ENCODE measurements at regions not wholly inside any gene's neighbourhood (a gene's known extent, or its start where the extent isn't known, plus 50 kb on each side); places are given as distances from the start of the nearest gene placed in this dataset.
"Not testable (repeated sequence)": the region's sequence is repeated elsewhere in the genome, so short reads cannot be mapped to it uniquely, and the experiment has no call there.

DNA sequence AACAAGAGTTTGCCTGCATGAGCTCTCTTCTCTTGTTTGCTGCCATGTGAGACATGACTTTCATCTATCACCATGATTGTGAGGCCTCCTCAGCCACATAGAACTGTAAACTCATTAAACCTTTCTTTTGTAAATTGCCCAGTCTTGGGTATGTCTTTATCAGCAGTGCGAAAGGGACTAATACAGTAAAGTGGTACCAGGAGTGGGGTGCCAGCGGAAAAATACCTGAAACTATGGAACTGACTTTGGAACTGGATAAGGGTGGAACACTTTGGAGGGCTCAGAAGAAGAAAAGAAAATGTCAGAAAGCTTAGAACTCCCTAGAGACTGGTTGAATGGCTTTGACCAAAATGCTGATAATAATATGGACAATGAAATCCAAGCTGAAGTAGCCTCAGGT, 260.9 kb downstream of the DSC3 start:
- Histone ChIP-seq H3K79me2 (ENCODE audit: control insufficient read depth, low read length) (no peaks in the 10 kb centered on the region), H3K27ac (ENCODE audit: low read depth, low read length) (no peak overlapping the region), H3K9me2 (replicated peaks; ENCODE audit: control insufficient read depth, low read length) (no peaks in the 10 kb centered on the region), H3K9me3 (ENCODE audit: control insufficient read depth, insufficient read depth, low read length) (peaks cover 7% of the 10 kb centered on the region; the same call in 1 of the 2 replicates), H3K4me1 (ENCODE audit: control insufficient read depth, low read length) (no peaks in the 10 kb centered on the region), H3K4me3 (ENCODE audit: low read length) (no peak overlapping the region), H3K27me3 (ENCODE audit: control insufficient read depth, low read length) (no peaks in the 10 kb centered on the region), H4K20me1 (ENCODE audit: control insufficient read depth, insufficient read depth, low read depth, low read length) (no peaks in the 10 kb centered on the region), H3K36me3 (ENCODE audit: control insufficient read depth, low read length) (no peaks in the 10 kb centered on the region), H3K4me2 (ENCODE audit: low read length) (no peak overlapping the region), H3F3A (ENCODE audit: control insufficient read depth, insufficient read depth) (no peaks in the 10 kb centered on the region)
- TF ChIP-seq EZH2phosphoT487 (IDR thresholded peaks at IDR 0.05; ENCODE audit: borderline replicate concordance, low read length), result no peak
- TF ChIP-seq, protein P1, sequence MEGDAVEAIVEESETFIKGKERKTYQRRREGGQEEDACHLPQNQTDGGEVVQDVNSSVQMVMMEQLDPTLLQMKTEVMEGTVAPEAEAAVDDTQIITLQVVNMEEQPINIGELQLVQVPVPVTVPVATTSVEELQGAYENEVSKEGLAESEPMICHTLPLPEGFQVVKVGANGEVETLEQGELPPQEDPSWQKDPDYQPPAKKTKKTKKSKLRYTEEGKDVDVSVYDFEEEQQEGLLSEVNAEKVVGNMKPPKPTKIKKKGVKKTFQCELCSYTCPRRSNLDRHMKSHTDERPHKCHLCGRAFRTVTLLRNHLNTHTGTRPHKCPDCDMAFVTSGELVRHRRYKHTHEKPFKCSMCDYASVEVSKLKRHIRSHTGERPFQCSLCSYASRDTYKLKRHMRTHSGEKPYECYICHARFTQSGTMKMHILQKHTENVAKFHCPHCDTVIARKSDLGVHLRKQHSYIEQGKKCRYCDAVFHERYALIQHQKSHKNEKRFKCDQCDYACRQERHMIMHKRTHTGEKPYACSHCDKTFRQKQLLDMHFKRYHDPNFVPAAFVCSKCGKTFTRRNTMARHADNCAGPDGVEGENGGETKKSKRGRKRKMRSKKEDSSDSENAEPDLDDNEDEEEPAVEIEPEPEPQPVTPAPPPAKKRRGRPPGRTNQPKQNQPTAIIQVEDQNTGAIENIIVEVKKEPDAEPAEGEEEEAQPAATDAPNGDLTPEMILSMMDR (IDR thresholded peaks at IDR 0.05; ENCODE audit: low read depth, low read length, poor library complexity, severe bottlenecking), result no peak

DNA sequence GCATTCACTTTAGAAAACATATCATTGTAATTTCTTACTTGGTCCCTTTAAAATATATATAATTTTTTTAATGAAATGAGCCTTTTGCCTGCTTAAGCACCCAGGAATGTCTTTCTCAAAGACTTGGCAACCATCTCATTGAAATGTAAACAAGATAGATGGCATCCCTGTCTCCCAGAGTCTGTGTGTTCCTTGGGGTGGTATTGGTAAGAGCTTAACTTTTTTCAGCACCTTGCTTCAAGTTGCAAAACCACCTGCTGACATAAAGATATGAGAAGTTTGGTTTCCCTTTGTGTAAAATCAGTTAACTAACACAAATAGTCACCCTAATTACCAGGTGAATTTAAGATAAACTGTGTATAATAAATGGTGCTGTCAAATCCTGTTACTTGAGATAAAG, 266.9 kb downstream of the DSC3 start:
- H3K27me3 ChIP-seq (ENCODE audit: control insufficient read depth, low read length), result no peaks in the 10 kb centered on the region
- H4K20me1 ChIP-seq (ENCODE audit: control insufficient read depth, insufficient read depth, low read depth, low read length), result no peaks in the 10 kb centered on the region
- H3K79me2 ChIP-seq (ENCODE audit: control insufficient read depth, low read length), result no peaks in the 10 kb centered on the region
- no peaks in the 10 kb centered on the region for H3F3A ChIP-seq (ENCODE audit: control insufficient read depth, insufficient read depth)
- H3K9me2 ChIP-seq (replicated peaks; ENCODE audit: control insufficient read depth, low read length), result no peaks in the 10 kb centered on the region
- H3K27ac ChIP-seq (ENCODE audit: low read depth, low read length), result no peak overlapping the region
- TF ChIP-seq, protein P1 (IDR thresholded peaks at IDR 0.05; ENCODE audit: low read depth, low read length, poor library complexity, severe bottlenecking), result no peak
- TF ChIP-seq EZH2phosphoT487 (IDR thresholded peaks at IDR 0.05; ENCODE audit: borderline replicate concordance, low read length), result no peak
- no peaks in the 10 kb centered on the region for H3K36me3 ChIP-seq (ENCODE audit: control insufficient read depth, low read length)
- no peak overlapping the region for H3K4me3 ChIP-seq (ENCODE audit: low read length)
- no peak overlapping the region for H3K4me2 ChIP-seq (ENCODE audit: low read length)
- H3K9me3 ChIP-seq (ENCODE audit: control insufficient read depth, insufficient read depth, low read length), result no peaks in the 10 kb centered on the region
- H3K4me1 ChIP-seq (ENCODE audit: control insufficient read depth, low read length), result no peaks in the 10 kb centered on the region

DNA sequence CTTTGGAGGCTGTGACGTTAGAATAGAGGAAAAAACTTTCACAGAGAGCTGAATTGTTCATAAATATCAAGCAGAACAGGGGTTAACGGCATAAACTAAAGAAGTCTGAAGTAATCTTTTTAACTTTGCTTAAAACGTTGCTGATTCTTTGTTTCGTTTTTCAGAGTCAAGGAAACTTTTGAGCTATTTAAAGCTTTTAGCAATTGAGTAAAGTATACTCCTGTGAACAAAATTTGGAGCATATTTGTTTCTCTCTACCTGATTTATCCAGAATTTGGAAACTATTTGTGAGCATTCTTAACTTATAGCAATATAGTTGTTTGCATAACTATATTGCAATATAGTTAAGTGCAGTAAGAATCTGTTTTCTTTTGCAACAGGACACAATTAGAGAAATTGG, 270.4 kb downstream of the DSC3 start:
- H3K27me3 ChIP-seq (ENCODE audit: control insufficient read depth, low read length); H3K36me3 ChIP-seq (ENCODE audit: control insufficient read depth, low read length); H4K20me1 ChIP-seq (ENCODE audit: control insufficient read depth, insufficient read depth, low read depth, low read length); H3K4me3 ChIP-seq (ENCODE audit: low read length); H3K27ac ChIP-seq (ENCODE audit: low read depth, low read length); H3K4me1 ChIP-seq (ENCODE audit: control insufficient read depth, low read length); H3K4me2 ChIP-seq (ENCODE audit: low read length); H3K9me2 ChIP-seq (replicated peaks; ENCODE audit: control insufficient read depth, low read length); H3F3A ChIP-seq (ENCODE audit: control insufficient read depth, insufficient read depth); H3K9me3 ChIP-seq (ENCODE audit: control insufficient read depth, insufficient read depth, low read length); H3K79me2 ChIP-seq (ENCODE audit: control insufficient read depth, low read length): not testable (repeated sequence)

DNA sequence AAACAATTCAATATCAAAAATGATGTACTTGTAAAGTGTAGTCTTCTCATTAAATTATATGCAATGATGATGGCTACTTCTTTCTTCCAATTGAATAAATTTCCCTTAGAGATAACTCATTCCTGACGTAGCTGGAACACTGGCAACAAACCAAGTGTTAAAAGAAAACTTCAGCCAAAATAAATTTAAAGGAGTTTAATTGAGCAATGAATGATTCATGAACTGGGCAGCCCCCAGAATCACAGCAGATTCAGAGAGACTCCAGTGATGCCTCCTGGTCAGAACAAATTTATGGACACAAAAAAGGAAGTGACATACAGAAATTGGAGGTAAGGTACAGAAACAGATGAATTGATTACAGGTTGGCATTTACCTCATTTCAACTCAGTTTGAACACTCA, 276.5 kb downstream of the DSC3 start:
- no peaks in the 10 kb centered on the region for H4K20me1 ChIP-seq (ENCODE audit: control insufficient read depth, insufficient read depth, low read depth, low read length)
- no peak overlapping the region for H3K27ac ChIP-seq (ENCODE audit: low read depth, low read length)
- H3K27me3 ChIP-seq (ENCODE audit: control insufficient read depth, low read length), result no peaks in the 10 kb centered on the region
- H3F3A ChIP-seq (ENCODE audit: control insufficient read depth, insufficient read depth), result no peaks in the 10 kb centered on the region
- no peak overlapping the region for H3K4me3 ChIP-seq (ENCODE audit: low read length)
- H3K4me2 ChIP-seq (ENCODE audit: low read length), result no peak overlapping the region
- H3K9me2 ChIP-seq (replicated peaks; ENCODE audit: control insufficient read depth, low read length), result no peaks in the 10 kb centered on the region
- H3K79me2 ChIP-seq (ENCODE audit: control insufficient read depth, low read length), result no peaks in the 10 kb centered on the region
- H3K36me3 ChIP-seq (ENCODE audit: control insufficient read depth, low read length), result no peaks in the 10 kb centered on the region
- no peaks in the 10 kb centered on the region for H3K4me1 ChIP-seq (ENCODE audit: control insufficient read depth, low read length)
- H3K9me3 ChIP-seq (ENCODE audit: control insufficient read depth, insufficient read depth, low read length), result no peaks in the 10 kb centered on the region
- TF ChIP-seq, protein P1 (IDR thresholded peaks at IDR 0.05; ENCODE audit: low read depth, low read length, poor library complexity, severe bottlenecking), result no peak
- TF ChIP-seq EZH2phosphoT487 (IDR thresholded peaks at IDR 0.05; ENCODE audit: borderline replicate concordance, low read length), result no peak

Measured in DOHH2 (cell line).